HG03025 (cell line): ENCODE measurements at regions not wholly inside any gene's neighbourhood (a gene's known extent, or its start where the extent isn't known, plus 50 kb on each side); places are given as distances from the start of the nearest gene placed in this dataset.

Source experiments
- ATAC-seq: cut with Tn5 transposase; IDR thresholded peaks from one replicate; pipeline ENCODE4 v1.9.1; 2021; ENCODE audit warnings: mild to moderate bottlenecking, moderate library complexity; ENCODE audit not compliant: unreplicated experiment, low FRiP score

- ATAC-seq, result no peak
These were observed 52.0 kb upstream of the MTHFD1L start for GRCh38 chr6:150813319-150813992.

DNA sequence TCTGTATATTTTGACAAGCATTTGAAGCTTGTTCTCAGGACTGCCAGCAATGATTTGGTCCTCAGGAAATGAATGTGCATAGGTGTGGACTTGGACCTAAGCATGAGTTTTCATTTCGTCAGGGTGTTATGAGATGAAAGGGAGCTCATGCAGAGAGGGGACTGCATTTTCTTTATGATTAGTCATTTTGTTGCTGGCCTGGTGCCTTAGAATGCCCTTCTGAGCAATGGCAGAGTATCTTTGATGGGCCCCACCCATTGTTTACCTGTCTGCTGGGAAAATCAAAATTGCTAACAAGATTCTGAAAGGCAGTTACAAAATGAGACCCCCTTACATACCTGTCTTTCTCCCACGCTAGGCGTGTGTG lies 51.5 kb upstream of the MTHFD1L start:
- no peak for ATAC-seq
